Adrenal gland (tissue), 9 donors: ENCODE measurements at regions not wholly inside any gene's neighbourhood (a gene's known extent, or its start where the extent isn't known, plus 50 kb on each side); places are given as distances from the start of the nearest gene placed in this dataset.

ENCODE experiments used
- DNase-seq, 7 donors: peaks; one replicate each; pipeline ENCODE4 v3.0.0-alpha.2; 2019 to 2020
- H3K27ac ChIP-seq, 5 donors: fragments of 200-600 bp; sonication (generic) in 4 of 5; 1 replicate in 3 of 5; 2 replicates in 2 of 5; pipeline versions ENCODE4 v1.5.1 to v1.8.0; 2016 to 2020; ENCODE audit warnings: mild to moderate bottlenecking in 1 of 5
- H3K27me3 ChIP-seq: fragments of 200-600 bp; 2 replicates; pipeline ENCODE4 v1.8.0; 2021
- H3K36me3 ChIP-seq, 2 donors: fragments of 200-600 bp; replicated peaks in 1 of 2; 1 replicate in 1 of 2; 2 replicates in 1 of 2; pipeline versions ENCODE4 v1.5.1 to v1.8.0; 2018 to 2022
- H3K4me1 ChIP-seq, 2 donors: fragments of 200-600 bp; replicated peaks in 1 of 2; 1 replicate in 1 of 2; 2 replicates in 1 of 2; pipeline versions ENCODE4 v1.5.1 to v1.8.0; 2018 to 2021
- H3K4me3 ChIP-seq, 4 donors: fragments of 200-600 bp; sonication (generic) in 3 of 4; one replicate each; pipeline ENCODE4 v1.5.1; 2016 to 2018
- H3K9me3 ChIP-seq, 3 donors: fragments of 200-600 bp; sonication (generic) in 1 of 3; replicated peaks in 1 of 3; 1 replicate in 2 of 3; 2 replicates in 1 of 3; pipeline versions ENCODE4 v1.5.1 to v1.8.0; 2016 to 2021
- CTCF ChIP-seq, 6 experiments: fragments of 450-650 bp in 4 of 6; fragments of 200-600 bp in 2 of 6; sonication (generic) in 1 of 6; IDR thresholded peaks; 1 replicate in 5 of 6; 2 replicates in 1 of 6; pipeline versions ENCODE4 v1.5.1 to v1.8.0; 2016 to 2021; ENCODE audit warnings: antibody characterized with exemption in 6 of 6, mild to moderate bottlenecking in 2 of 6, moderate library complexity in 1 of 6
- POLR2A ChIP-seq, 2 donors: fragments of 450-650 bp; IDR thresholded peaks; one replicate each; pipeline ENCODE4 v1.6.1; 2017; ENCODE audit warnings: antibody characterized with exemption in 2 of 2, mild to moderate bottlenecking in 2 of 2, moderate library complexity in 1 of 2
- WGBS, 4 donors: extraction: QIAGEN DNeasy Blood & Tissue Kit in 2 of 4; methylation state at CpG; one replicate each; pipeline versions ENCODE4 v1.1.5 to v1.1.7; 2013 to 2017; 5-methylcytosine and 5-hydroxymethylcytosine counted together
- intact Hi-C, 2 donors: fragments of 100-400 bp; cut with DNase I; formaldehyde crosslinking; loops; one replicate each; pipeline versions ENCODE4 v1.14.1 to v1.15.0; 2022 to 2023
- donor health status: healthy with polysubstance abuse.
- donor health status: Bipolar disorder and iron deficiency.
- donor health status: DM: yes; HTN: yes; CAD: no.
- donor health status: DM: no; HTN: no; CAD: no.
- donor health status: DM: no; HTN: no; CAD: no.

DNA sequence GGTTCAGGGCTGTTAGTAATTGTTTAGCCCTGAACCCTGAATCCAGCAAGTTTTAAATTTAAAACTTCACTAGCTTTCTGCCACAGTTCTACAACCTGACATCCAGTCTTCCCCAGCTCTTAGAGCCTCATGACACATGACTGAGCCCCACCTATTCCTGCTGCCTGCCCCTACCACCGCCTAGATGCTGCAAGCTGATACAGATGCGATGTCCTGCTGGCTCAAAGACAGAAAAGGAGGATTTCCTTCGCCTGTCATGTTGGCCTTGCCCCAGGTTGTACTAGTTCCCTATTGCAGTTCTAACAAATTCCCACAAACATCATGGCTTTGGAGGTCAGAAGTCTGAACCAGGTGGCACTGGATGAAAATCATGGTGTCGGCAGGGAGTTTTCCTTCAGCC, 510.6 kb upstream of the PPP2R3A start:
- H3K27ac ChIP-seq = no peak overlapping the region
- H3K4me3 ChIP-seq = no peak overlapping the region
- TF ChIP-seq CTCF (IDR thresholded peaks at IDR 0.05) (no peak), POLR2A (IDR thresholded peaks at IDR 0.05) (no peak)
- no peaks in the 10 kb centered on the region for H3K9me3 ChIP-seq
- 68 to 87% (median 82%) methylated on average over 4 of the region's 4 CpGs for WGBS, 4 donors
- H3K36me3 ChIP-seq = no peaks in the 10 kb centered on the region
- intact Hi-C loops = no loop called here
- H3K27me3 ChIP-seq = no peaks in the 10 kb centered on the region
- H3K4me1 ChIP-seq = no peaks in the 10 kb centered on the region
- no peak for DNase-seq

DNA sequence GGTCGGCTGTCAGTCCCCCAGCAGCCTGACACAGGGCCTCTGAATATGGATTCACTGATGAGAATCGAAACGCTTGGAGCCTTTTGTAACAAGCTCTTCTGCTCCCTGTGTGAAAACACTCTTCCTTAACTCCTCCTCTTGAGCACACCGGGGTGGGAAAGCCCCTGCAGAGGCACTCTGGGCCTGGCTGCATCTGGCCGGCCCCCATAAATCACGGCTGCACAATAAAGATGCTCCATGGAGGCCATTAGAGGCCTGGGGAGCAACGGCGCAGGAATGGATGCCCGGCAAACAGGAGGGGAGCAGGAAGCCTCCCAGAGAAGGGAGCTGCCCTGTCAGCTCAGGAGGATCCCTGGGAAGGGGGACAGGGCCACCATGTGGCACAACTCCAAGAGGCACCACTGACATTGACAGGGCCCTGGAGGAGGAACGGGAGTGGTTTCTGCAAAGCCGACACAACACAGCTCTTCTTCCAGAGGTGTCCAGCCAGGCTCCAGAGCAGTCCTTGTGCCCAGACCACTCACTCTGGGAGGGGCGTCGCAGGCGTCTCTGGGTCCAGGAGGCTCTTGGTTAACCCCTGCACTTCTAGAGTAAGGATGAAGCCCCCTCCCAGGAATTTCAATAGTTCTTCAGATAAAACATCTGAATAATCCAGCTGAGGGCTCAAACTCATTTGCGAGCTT, 509.3 kb upstream of the PPP2R3A start:
- no peak for DNase-seq
- no peaks in the 10 kb centered on the region for H3K36me3 ChIP-seq
- TF ChIP-seq CTCF (IDR thresholded peaks at IDR 0.05) = no peak
- no peak overlapping the region for H3K4me3 ChIP-seq
- WGBS, 4 donors = 14 to 30% (median 26%) methylated on average over 12 to 15 of the region's 15 CpGs
- H3K27ac ChIP-seq = no peak overlapping the region
- no peaks in the 10 kb centered on the region for H3K4me1 ChIP-seq
- no peaks in the 10 kb centered on the region for H3K27me3 ChIP-seq
- intact Hi-C loops = no loop called here
- H3K9me3 ChIP-seq = no peaks in the 10 kb centered on the region

- intact Hi-C loops = no loop called here
- no peak for TF ChIP-seq CTCF (IDR thresholded peaks at IDR 0.05)
- TF ChIP-seq POLR2A (IDR thresholded peaks at IDR 0.05) = no peak
- H3K4me1 ChIP-seq = no peaks in the 10 kb centered on the region
- H3K9me3 ChIP-seq = no peaks in the 10 kb centered on the region
- H3K4me3 ChIP-seq = no peak overlapping the region
- no peak for DNase-seq
- H3K27ac ChIP-seq = no peak overlapping the region
- no peaks in the 10 kb centered on the region for H3K27me3 ChIP-seq
- WGBS, 4 donors = 68 to 80% (median 75%) methylated on average over 10 of the region's 10 CpGs
- H3K36me3 ChIP-seq = no peaks in the 10 kb centered on the region
These were observed 506.8 kb upstream of the PPP2R3A start for GRCh38 chr3:135458541-135459322.

DNA sequence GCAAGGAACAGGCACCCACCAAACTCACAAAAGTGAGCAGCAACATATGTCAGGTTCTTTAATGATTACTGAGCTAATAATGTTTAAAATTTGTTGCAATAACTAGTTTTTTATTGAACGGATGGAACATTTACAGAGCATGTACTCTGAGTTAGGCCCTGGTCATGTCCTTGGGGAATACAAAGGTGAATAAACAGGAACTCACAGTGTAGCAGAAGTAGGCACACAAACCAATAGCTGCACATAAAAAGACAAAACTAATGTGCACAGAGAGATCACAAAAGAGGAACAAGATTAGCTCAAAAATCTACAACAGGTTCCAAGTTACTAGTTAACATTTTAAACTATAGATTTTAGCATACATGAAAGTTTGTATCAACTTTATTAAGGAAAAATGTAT, 505.3 kb upstream of the PPP2R3A start:
- no peak for DNase-seq
- H3K27ac ChIP-seq = no peak overlapping the region
- TF ChIP-seq CTCF (IDR thresholded peaks at IDR 0.05) (no peak), POLR2A (IDR thresholded peaks at IDR 0.05) (no peak)
- no peaks in the 10 kb centered on the region for H3K4me1 ChIP-seq
- H3K27me3 ChIP-seq = no peaks in the 10 kb centered on the region
- H3K36me3 ChIP-seq = no peaks in the 10 kb centered on the region
- intact Hi-C loops = no loop called here
- H3K9me3 ChIP-seq = no peaks in the 10 kb centered on the region
- 44 to 77% (median 62%) methylated on average over 1 of the region's 1 CpG for WGBS, 4 donors
- no peak overlapping the region for H3K4me3 ChIP-seq
